GM12891 (cell line): ENCODE measurements at regions not wholly inside any gene's neighbourhood (a gene's known extent, or its start where the extent isn't known, plus 50 kb on each side); places are given as distances from the start of the nearest gene placed in this dataset.

ENCODE experiments used
- POLR2A ChIP-seq: IDR thresholded peaks from 2 replicates; pipeline ENCODE4 v1.6.1; 2011; ENCODE audit warnings: low read depth, low read length, control low read depth
- POLR2AphosphoS5 ChIP-seq: IDR thresholded peaks from 2 replicates; pipeline ENCODE4 v1.6.1; 2011; ENCODE audit warnings: low read depth, low read length, control low read depth
- POU2F2 ChIP-seq: IDR thresholded peaks from 2 replicates; pipeline ENCODE4 v1.6.1; 2011; ENCODE audit warnings: low read depth, mild to moderate bottlenecking, control low read depth, low read length, moderate library complexity
- SPI1 ChIP-seq: IDR thresholded peaks from 2 replicates; pipeline ENCODE4 v1.6.1; 2011; ENCODE audit warnings: low read depth, low read length, control low read depth
- TAF1 ChIP-seq: IDR thresholded peaks from 2 replicates; pipeline ENCODE4 v1.6.1; 2011; ENCODE audit warnings: low read depth, low read length, control low read depth

- TF ChIP-seq POLR2A (no peak), POLR2AphosphoS5 (no peak), TAF1 (no peak), POU2F2 (no peak), SPI1 (no peak)
Measured at GRCh38 chr6:165106261-165106660, 203.1 kb downstream of the C6orf118 start.
